K562 (cell line): ENCODE measurements at regions not wholly inside any gene's neighbourhood (a gene's known extent, or its start where the extent isn't known, plus 50 kb on each side); places are given as distances from the start of the nearest gene placed in this dataset.

ENCODE experiments used
- ATAC-seq: fragments of 200-7000 bp; cut with Tn5 transposase; 3 replicates; pipeline ENCODE4 v1.9.1; 2020; ENCODE audit warnings: moderate library complexity
- BruUV-seq: library from RNA; stranded (reverse); fragments of 400-500 nt; replicated peaks from 2 replicates; lab custom pipeline; 2021; lab: Mats Ljungman, UMichigan
- CTCF ChIA-PET: fragments of 300-600 bp; formaldehyde crosslinking; extraction: SDS; loops from one replicate; lab custom pipeline; 2021; ENCODE audit warnings: low intra/inter-chr PET ratio; lab: Yijun Ruan, JAX
- POLR2A ChIA-PET: fragments of 300-600, 350-650 bp; sonication (Branson Sonifier 250); formaldehyde crosslinking; extraction: SDS; loops from one replicate; lab custom pipeline; 2021; ENCODE audit warnings: antibody characterized with exemption, inconsistent platforms; lab: Yijun Ruan, JAX
- DNase-seq, 4 experiments: peaks; one replicate each; pipeline versions ENCODE4 v3.0.0 to v3.0.0-alpha.2; 2011 to 2018; ENCODE audit warnings: low spot score in 3 of 4, mixed read lengths in 3 of 4; ENCODE audit errors: extremely low read depth in 1 of 4
- FAIRE-seq: peaks from 2 replicates; lab custom pipeline; 2011; peaks lifted over from hg19 to GRCh38; lab: Jason Lieb, UNC
- H2AFZ ChIP-seq: 2 replicates; pipeline ENCODE4 v1.6.0; 2011; ENCODE audit warnings: low read depth, low read length, control low read depth, inconsistent platforms
- H3K27ac ChIP-seq: fragments of 200-600 bp; 3 replicates; pipeline ENCODE4 v1.8.0; 2011; ENCODE audit warnings: low read depth, mild to moderate bottlenecking, control low read depth, inconsistent platforms, low read length, moderate library complexity, mixed read lengths; ENCODE audit errors: extremely low read depth
- H3K27me3 ChIP-seq, 2 experiments: fragments of 300-600 bp in 1 of 2; 2 replicates in 1 of 2; 3 replicates in 1 of 2; pipeline versions ENCODE4 v1.6.0 to v1.8.0; 2011; ENCODE audit warnings: inconsistent platforms in 2 of 2, low read length in 2 of 2, mild to moderate bottlenecking in 1 of 2, mixed read lengths in 1 of 2, moderate library complexity in 1 of 2; ENCODE audit not compliant: control insufficient read depth in 2 of 2, insufficient read depth in 2 of 2
- H3K36me3 ChIP-seq: fragments of 300-600 bp; 3 replicates; pipeline ENCODE4 v1.8.0; 2011; ENCODE audit warnings: mild to moderate bottlenecking, low read length, inconsistent platforms; ENCODE audit not compliant: control insufficient read depth, insufficient read depth
- H3K4me1 ChIP-seq, 2 experiments: fragments of 200-600 bp in 1 of 2; replicated peaks in 1 of 2; 2 replicates in 1 of 2; 3 replicates in 1 of 2; pipeline versions ENCODE4 v1.5.1 to v1.8.0; 2011; ENCODE audit warnings: inconsistent platforms in 2 of 2, low read length in 2 of 2, mild to moderate bottlenecking in 1 of 2, mixed read lengths in 1 of 2, moderate library complexity in 1 of 2; ENCODE audit not compliant: control insufficient read depth in 2 of 2, insufficient read depth in 2 of 2
- H3K4me2 ChIP-seq: 2 replicates; pipeline ENCODE4 v1.6.1; 2011; ENCODE audit warnings: low read length, control low read depth, inconsistent platforms, mixed read lengths; ENCODE audit not compliant: insufficient read depth
- H3K4me3 ChIP-seq: fragments of 200-600 bp; sonication (generic), shearing (Covaris generic); 2 replicates; pipeline ENCODE4 v1.5.1; 2016; ENCODE audit warnings: control low read depth, inconsistent platforms
- H3K79me2 ChIP-seq: fragments of 200-600 bp; 3 replicates; pipeline ENCODE4 v1.8.0; 2011; ENCODE audit warnings: low read length, inconsistent platforms; ENCODE audit not compliant: control insufficient read depth, insufficient read depth
- H3K9ac ChIP-seq, 2 experiments: 2 replicates each; pipeline versions ENCODE4 v1.6.0 to v1.6.1; 2011; ENCODE audit warnings: low read depth in 2 of 2, low read length in 2 of 2, control low read depth in 1 of 2, inconsistent platforms in 1 of 2, mild to moderate bottlenecking in 1 of 2, mixed read lengths in 1 of 2; ENCODE audit not compliant: insufficient read depth in 1 of 2
- H3K9me1 ChIP-seq: one replicate; pipeline ENCODE4 v1.6.0; 2011; ENCODE audit warnings: inconsistent platforms, mild to moderate bottlenecking, low read length, moderate library complexity; ENCODE audit not compliant: control insufficient read depth, insufficient read depth
- H3K9me3 ChIP-seq: replicated peaks from 2 replicates; pipeline ENCODE4 v1.5.1; 2011; ENCODE audit warnings: low read depth, low read length, inconsistent platforms; ENCODE audit not compliant: control insufficient read depth, insufficient read depth
- H4K20me1 ChIP-seq: replicated peaks from 2 replicates; pipeline ENCODE4 v1.6.1; 2011; ENCODE audit warnings: low read length, inconsistent platforms, mixed read lengths; ENCODE audit not compliant: control insufficient read depth, insufficient read depth
- BACH1 ChIP-seq: fragments of 200-800 bp; sonication (Bioruptor generic); IDR thresholded peaks from 2 replicates; pipeline ENCODE4 v1.6.1; 2016; ENCODE audit warnings: missing genetic modification characterization, missing compliant biosample characterization
- CTBP1 ChIP-seq: fragments of 450-650 bp; IDR thresholded peaks from 2 replicates; pipeline ENCODE4 v1.6.1; 2016; ENCODE audit warnings: borderline replicate concordance
- FOXJ2 ChIP-seq: fragments of 200-800 bp; sonication (Bioruptor generic); IDR thresholded peaks from 2 replicates; pipeline ENCODE4 v1.6.1; 2016; ENCODE audit warnings: missing genetic modification characterization, missing compliant biosample characterization
- PHF20 ChIP-seq: fragments of 450-650 bp; IDR thresholded peaks from 2 replicates; pipeline ENCODE4 v1.6.1; 2018; ENCODE audit not compliant: partially characterized antibody
- SMAD3 ChIP-seq: fragments of 450-650 bp; formaldehyde crosslinking; conservative IDR thresholded peaks from 2 replicates; pipeline ENCODE4 v1.4.0; 2020; ENCODE audit warnings: mild to moderate bottlenecking
- TSC22D4 ChIP-seq: fragments of 450-650 bp; IDR thresholded peaks from 2 replicates; pipeline ENCODE4 v1.6.1; 2016; ENCODE audit warnings: missing genetic modification characterization, missing biosample characterization, control low read depth
- ZNF212 ChIP-seq: fragments of 450-650 bp; formaldehyde crosslinking; IDR thresholded peaks from 2 replicates; pipeline ENCODE4 v1.4.0; 2020; ENCODE audit warnings: mild to moderate bottlenecking
- ZNF311 ChIP-seq: fragments of 250-450 bp; sonication (Bioruptor Pico); IDR thresholded peaks from 2 replicates; pipeline ENCODE4 v1.4.0; 2020; ENCODE audit warnings: mild to moderate bottlenecking, moderate library complexity
- WGBS: fragments of 100-300 bp; shearing (Covaris generic); methylation state at CpG from one replicate; pipeline ENCODE4 v1.1.6; 2016; ENCODE audit warnings: low coverage, mixed read lengths; ENCODE audit not compliant: insufficient coverage; ENCODE audit errors: missing lambda C conversion rate; 5-methylcytosine and 5-hydroxymethylcytosine counted together
- in situ Hi-C: fragments of 300-500 bp; cut with MboI; formaldehyde crosslinking; loops from 4 replicates; pipeline ENCODE4 v1.15.0; 2018; ENCODE audit warnings: inconsistent platforms, mixed read lengths
- intact Hi-C: fragments of 100-400 bp; cut with micrococcal nuclease; formaldehyde crosslinking; loops from 2 replicates; pipeline ENCODE4 v1.14.2; 2022
- TF ChIP-seq, protein P1 (sequence below): sonication (generic); formaldehyde crosslinking; IDR thresholded peaks from 2 replicates; pipeline ENCODE4 v1.8.0; 2022; ENCODE audit warnings: mild to moderate bottlenecking, missing genetic modification reagents, borderline replicate concordance
- TF ChIP-seq, protein P2 (sequence below): IDR thresholded peaks from 3 replicates; pipeline ENCODE4 v1.6.1; 2011; ENCODE audit warnings: borderline replicate concordance, mild to moderate bottlenecking; ENCODE audit not compliant: insufficient read length, insufficient read depth
- TF ChIP-seq, protein P3 (sequence below), 2 experiments: IDR thresholded peaks; 2 replicates each; pipeline ENCODE4 v1.6.1; 2011; ENCODE audit warnings: borderline replicate concordance in 1 of 2, control low read depth in 1 of 2, low read depth in 1 of 2, low read length in 1 of 2, mild to moderate bottlenecking in 1 of 2, mixed read lengths in 1 of 2, moderate library complexity in 1 of 2; ENCODE audit not compliant: insufficient read depth in 1 of 2, insufficient read length in 1 of 2, poor library complexity in 1 of 2, severe bottlenecking in 1 of 2; ENCODE audit errors: extremely low read depth in 1 of 2

DNA sequence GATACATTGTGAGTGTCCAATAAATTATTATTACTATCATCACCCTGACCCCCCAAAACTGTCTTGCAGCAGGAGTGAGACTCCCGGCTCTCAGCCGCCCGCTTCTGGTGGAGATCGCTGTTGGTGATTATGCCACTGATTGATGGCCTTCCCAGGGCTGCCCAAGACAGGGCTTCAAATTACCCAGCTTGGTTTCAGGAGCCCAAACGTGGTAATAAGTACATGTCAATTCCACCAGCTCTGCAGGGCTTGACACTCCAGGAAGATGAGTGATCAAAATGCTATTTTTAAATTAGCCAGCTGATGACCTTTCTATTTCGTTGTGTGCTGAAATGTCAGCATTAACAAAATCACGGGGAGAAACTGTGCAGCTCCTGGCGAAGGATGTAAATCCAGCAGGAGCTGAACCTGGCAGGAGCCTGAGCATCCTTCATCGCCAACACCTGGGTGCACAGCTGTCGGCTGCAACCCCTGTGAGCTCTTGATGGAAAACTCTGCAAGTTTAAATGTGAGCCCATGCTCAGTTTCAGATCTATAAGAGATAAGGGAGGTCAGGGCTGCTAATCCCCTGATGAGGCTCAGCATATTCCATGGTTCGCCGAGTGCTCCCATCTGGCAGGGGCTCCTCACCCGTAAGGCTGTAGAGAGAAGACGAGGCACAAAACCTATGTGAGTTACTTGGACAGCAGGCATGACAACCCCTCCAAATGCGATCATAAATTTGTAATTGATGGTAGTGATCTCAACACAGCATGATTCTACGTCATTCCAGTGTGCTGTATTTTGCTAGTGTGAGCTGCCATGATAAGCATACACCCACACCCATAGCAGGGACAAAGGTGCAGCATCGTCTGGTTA, 446.3 kb downstream of the TCERG1L start (continued):
- TF ChIP-seq, protein P1, sequence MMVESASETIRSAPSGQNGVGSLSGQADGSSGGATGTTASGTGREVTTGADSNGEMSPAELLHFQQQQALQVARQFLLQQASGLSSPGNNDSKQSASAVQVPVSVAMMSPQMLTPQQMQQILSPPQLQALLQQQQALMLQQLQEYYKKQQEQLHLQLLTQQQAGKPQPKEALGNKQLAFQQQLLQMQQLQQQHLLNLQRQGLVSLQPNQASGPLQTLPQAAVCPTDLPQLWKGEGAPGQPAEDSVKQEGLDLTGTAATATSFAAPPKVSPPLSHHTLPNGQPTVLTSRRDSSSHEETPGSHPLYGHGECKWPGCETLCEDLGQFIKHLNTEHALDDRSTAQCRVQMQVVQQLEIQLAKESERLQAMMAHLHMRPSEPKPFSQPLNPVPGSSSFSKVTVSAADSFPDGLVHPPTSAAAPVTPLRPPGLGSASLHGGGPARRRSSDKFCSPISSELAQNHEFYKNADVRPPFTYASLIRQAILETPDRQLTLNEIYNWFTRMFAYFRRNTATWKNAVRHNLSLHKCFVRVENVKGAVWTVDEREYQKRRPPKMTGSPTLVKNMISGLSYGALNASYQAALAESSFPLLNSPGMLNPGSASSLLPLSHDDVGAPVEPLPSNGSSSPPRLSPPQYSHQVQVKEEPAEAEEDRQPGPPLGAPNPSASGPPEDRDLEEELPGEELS, result no peak

DNA sequence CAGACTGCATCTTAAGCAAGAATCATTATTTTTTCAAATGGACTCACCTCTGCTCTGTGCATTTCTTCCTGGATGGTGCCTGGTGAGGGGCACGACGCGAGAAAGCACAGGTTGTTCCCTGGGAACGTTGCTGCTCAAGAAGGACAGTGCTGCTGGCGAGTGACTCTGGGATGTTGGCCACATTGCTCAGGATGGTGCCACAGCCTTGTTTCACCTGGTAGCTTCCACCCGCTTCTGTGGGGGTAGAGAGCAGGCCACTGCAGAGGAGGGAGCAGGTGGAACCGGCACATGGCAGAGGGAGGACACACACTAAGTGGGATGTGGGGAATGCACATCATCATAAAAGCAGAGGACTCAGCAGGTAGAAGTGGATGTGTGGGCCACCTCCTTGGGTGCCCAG, 444.7 kb downstream of the TCERG1L start:
- H3K9me1 ChIP-seq, result no peaks in the 10 kb centered on the region
- H3K4me1 ChIP-seq, result no peaks in the 10 kb centered on the region
- 0% methylated on average over 5 of the region's 7 CpGs for WGBS
- FAIRE-seq (no peak), ATAC-seq (no peak), DNase-seq (no peak)
- no peaks in the 10 kb centered on the region for H3K79me2 ChIP-seq
- H2AFZ ChIP-seq, result no peak overlapping the region
- H3K27ac ChIP-seq, result no peak overlapping the region
- H3K36me3 ChIP-seq, result no peaks in the 10 kb centered on the region
- in situ Hi-C loops, result no loop called here
- POLR2A ChIA-PET, result no interaction called here
- no peak overlapping the region for H3K4me3 ChIP-seq
- H3K27me3 ChIP-seq, result no peaks in the 10 kb centered on the region
- TF ChIP-seq CTBP1 (no peak), SMAD3 (CRISPR knock-in tag) (no peak), FOXJ2 (tag) (no peak), ZNF212 (no peak), TSC22D4 (tag) (no peak), BACH1 (no peak), ZNF311 (CRISPR knock-in tag) (no peak), PHF20 (no peak)
- TF ChIP-seq, protein P2, sequence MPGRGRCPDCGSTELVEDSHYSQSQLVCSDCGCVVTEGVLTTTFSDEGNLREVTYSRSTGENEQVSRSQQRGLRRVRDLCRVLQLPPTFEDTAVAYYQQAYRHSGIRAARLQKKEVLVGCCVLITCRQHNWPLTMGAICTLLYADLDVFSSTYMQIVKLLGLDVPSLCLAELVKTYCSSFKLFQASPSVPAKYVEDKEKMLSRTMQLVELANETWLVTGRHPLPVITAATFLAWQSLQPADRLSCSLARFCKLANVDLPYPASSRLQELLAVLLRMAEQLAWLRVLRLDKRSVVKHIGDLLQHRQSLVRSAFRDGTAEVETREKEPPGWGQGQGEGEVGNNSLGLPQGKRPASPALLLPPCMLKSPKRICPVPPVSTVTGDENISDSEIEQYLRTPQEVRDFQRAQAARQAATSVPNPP, result no peak
- TF ChIP-seq, protein P3, sequence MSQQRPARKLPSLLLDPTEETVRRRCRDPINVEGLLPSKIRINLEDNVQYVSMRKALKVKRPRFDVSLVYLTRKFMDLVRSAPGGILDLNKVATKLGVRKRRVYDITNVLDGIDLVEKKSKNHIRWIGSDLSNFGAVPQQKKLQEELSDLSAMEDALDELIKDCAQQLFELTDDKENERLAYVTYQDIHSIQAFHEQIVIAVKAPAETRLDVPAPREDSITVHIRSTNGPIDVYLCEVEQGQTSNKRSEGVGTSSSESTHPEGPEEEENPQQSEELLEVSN (IDR thresholded peaks at IDR 0.05; ENCODE audit: borderline replicate concordance in 1 of 2, extremely low read depth in 1 of 2, insufficient read depth in 1 of 2, insufficient read length in 1 of 2, low read depth in 1 of 2, low read length in 1 of 2, poor library complexity in 1 of 2, severe bottlenecking in 1 of 2), result no peak
- TF ChIP-seq, all 486 proteins: peak for 0
- no peak overlapping the region for H3K4me2 ChIP-seq
- no peak overlapping the region for H3K9ac ChIP-seq
- CTCF ChIA-PET, result no interaction called here
- H4K20me1 ChIP-seq, result no peaks in the 10 kb centered on the region
- intact Hi-C loops, result no loop called here
- no TSS peak for BruUV-seq
- no peaks in the 10 kb centered on the region for H3K9me3 ChIP-seq
